ENCODE measurements at regions not wholly inside any gene's neighbourhood (a gene's known extent, or its start where the extent isn't known, plus 50 kb on each side); places are given as distances from the start of the nearest gene placed in this dataset.

- H3K27ac ChIP-seq: no peak overlapping the region
- no peak for TF ChIP-seq CTCF (conservative IDR thresholded peaks at IDR 0.05)
Measured at GRCh38 chr12:24177889-24178288, 228.4 kb upstream of the SOX5 start.

GRCh38 chr12:24175929-24176328, 226.5 kb upstream of the SOX5 start:
- no peak overlapping the region for H3K27ac ChIP-seq
- TF ChIP-seq CTCF (conservative IDR thresholded peaks at IDR 0.05): no peak

- H3K27ac ChIP-seq: no peak overlapping the region
- no peak for TF ChIP-seq CTCF (conservative IDR thresholded peaks at IDR 0.05)
Measured at GRCh38 chr12:24175284-24175683, 225.8 kb upstream of the SOX5 start.

GRCh38 chr12:24173067-24173466, 223.6 kb upstream of the SOX5 start:
- TF ChIP-seq CTCF (conservative IDR thresholded peaks at IDR 0.05): no peak
- no peak overlapping the region for H3K27ac ChIP-seq

- TF ChIP-seq CTCF (conservative IDR thresholded peaks at IDR 0.05): no peak
- no peak overlapping the region for H3K27ac ChIP-seq
Measured at GRCh38 chr12:24172773-24173066, 223.2 kb upstream of the SOX5 start.

- no peak overlapping the region for H3K27ac ChIP-seq
- no peak for TF ChIP-seq CTCF (conservative IDR thresholded peaks at IDR 0.05)
Measured at GRCh38 chr12:24172031-24172772, 222.7 kb upstream of the SOX5 start.

GRCh38 chr12:24155042-24155441, 205.6 kb upstream of the SOX5 start:
- H3K27ac ChIP-seq: no peak overlapping the region
- no peak for TF ChIP-seq CTCF (conservative IDR thresholded peaks at IDR 0.05)

All from VCaP (cell line).